ENCODE measurements at regions not wholly inside any gene's neighbourhood (a gene's known extent, or its start where the extent isn't known, plus 50 kb on each side); places are given as distances from the start of the nearest gene placed in this dataset.

DNA sequence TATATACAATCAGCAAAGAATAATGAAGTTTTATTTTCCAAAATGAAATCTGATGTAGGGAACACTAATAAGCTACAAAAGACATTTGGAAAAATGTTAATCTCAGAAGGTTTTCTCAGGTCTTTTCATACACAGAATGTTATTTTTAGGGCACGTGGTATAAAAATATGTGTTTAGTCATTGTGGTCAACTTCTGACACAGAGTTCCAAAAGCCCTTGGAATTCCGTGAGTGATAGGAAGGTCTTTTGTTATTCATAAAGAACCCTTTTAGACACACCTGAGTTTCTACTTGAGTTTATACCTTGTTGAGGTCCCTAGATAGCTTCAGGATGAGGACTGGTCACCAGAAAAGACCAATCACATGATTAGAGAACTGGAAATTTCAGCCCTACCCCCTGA, 277.6 kb upstream of the NCAM2 start:
- DNase-seq, result no peak

DNA sequence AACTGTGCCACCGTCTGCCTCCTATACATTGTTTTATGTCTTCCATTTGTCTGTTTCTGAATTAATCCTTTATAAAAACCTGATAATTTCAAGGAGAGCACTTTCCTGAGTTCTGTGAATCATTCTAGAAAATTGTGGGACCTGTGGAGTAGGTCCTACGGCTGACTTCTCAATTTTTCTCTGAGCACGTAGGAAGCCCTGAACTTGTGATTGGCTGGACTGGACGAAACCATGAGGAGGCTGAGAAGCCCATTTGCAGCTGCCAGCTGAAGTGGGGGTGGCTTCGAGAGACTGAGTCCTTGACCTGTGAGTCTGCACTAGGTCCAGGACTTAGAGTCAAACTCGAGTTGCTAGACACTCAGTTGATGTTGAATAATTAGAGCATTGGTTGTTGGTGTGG, 277.1 kb upstream of the NCAM2 start:
- no peak for DNase-seq

DNA sequence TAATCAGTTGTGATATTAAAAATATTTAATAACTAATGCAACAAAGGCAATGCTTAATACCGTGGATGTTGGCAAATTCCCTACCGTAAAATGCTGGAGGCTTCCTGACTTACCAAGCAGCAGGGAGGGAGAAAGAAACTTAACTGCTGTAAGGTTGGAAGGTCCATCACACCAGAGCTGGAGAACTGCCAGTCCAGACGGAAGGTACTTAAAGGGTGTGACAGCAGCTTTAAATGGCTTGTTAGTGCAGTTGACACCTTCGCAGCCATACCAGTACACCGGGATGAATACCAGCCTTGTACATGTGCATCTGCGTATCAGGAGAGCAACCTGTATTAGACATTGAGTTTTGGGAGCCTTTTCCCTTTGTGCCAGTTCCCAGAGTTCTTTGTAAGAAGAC, 269.5 kb upstream of the NCAM2 start:
- no peak for DNase-seq

DNA sequence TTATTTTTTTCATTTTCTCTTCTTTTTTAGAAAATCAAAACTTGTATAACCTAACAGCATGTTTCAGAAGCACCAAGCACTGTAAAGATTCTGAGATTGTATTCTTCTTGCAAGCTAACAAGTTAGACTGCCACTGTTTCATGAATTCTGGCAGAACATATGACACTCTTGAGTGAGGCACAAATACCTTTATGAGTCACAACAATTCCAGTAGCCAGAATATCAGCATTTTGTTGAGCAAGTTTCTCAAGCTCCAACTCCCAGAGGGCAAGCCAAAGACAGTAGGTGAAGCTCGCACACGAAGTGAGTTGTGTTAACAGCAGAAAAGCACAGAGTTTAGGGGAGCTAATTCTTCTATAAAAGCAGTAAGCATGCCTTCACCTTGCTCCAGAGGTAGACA, 268.8 kb upstream of the NCAM2 start:
- no peak for DNase-seq

DNA sequence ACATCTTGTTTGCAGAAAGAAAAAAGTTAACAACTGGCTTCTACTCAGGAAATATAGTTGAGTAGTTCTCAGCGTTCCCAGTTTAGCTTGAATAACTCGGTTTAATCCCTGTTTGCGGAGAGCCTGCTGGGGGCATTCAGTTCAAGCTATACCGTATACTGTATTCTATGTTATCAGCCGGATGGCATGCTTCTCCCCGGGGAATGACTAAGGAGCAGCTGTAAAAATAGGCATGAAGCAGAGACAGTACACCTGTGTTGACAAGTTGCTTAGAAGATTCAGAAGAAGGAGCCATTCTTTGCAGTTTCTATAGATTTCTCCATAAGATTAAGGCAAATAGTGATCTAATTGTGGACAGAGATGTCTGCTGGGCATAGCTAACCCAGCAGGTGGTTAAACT, 267.8 kb upstream of the NCAM2 start:
- DNase-seq, result no peak

DNA sequence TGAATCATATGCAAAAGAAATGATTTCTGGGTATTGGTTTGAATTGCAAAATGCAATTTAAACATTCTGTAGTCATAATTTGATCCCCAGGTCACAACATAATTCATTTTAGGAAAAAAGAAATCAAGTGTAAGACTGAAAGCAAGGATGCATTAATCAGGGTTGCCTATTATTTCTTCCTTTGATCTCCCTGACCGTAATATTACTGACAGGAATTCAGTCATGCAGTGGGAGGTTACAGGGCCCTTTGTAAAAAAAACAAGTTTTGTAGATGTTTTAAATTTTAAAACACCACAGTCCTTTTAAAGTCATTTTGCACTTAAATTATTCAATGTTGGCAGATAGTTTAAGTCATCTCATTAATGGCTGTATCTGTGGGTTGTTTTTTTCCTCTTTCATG, 263.0 kb upstream of the NCAM2 start:
- DNase-seq, result no peak

DNA sequence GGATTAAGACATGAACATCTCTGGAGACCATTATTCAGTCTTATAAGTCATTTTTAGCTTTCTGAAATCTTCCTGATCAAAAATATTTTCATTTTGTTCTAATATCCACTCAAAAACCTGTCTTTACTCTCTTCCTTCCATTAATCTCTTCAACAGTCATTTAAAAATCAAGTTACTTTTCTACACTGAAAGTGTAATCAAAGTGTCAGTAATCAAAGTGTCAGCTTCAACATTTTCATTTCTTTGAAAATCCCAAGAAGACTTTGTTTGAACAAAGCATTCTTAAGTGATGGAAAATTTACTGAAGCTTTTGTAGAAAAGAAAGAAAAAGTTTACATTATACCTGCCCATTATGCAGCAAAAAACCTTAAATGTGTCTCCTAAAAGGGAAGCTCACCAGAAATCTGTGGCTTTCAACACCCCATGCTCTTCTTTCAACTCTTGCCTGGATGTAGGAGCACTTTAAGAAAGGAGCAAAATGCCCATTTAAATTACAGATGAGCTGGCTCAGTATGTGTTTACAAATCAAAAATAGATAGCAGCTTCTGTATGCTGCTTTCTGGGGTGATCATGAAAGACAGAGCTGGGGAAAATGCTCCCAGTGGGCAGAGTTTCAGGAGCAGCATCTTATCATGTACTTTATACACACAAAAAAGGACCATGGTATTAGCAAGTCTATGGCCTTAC, 260.8 kb upstream of the NCAM2 start:
- no peak for DNase-seq

DNA sequence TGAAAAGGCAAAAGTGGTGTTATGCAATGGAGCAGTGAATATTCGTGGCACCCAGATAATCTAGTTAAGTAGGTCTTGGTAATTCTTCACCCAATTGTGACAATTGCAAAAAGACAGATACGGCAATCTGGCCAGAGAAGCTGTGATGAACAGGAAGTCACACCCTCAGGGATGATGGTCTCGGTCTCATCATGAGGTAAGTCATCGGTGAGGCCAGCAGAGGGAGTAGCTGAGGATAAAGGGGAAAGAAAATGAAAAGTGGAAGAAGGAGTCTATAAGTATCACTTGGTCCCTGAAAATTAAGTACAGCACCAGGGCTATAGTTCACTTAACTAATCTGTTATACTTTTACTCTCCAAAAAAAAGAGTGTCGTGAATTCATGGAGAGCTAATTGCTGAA, 258.8 kb upstream of the NCAM2 start:
- DNase-seq, result peak in 1 of 2 experiments; percentile 17

DNA sequence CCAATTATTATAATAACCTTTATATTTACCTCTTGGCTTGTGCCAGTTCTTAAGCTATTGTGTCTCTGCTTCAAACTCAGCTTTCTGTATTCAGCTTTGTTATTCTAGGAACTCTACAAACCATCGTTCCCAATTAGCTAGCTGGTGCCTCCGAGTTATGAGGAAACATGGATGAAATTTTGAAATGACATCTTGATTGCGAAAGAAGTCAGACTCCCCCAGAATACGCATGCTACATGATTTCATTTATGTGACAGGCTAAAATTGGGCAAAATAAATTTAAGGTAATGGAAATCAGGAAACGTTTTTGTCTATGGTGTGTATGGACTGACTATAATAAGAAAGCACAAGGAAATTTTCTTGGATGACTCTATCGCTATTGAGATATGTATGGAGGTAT, 256.8 kb upstream of the NCAM2 start:
- DNase-seq, result no peak

DNA sequence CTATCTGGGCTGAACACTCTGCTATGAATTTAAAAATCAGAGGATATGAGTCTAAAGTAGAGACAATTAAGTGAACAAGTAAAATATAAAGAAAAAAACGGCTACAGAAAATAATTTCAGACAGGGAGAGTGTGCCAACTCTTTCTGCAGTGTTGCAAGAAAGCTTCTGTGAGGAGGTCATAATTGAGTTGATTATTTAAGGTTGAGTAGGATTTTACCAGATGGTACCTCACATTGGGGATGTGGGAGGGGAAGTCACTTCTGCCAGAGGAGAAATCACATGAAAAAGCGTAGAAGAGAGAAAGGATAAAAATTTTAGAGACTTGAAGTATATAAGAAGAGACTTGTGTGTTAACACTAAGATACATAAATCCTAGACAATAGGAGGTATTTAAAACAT, 238.0 kb upstream of the NCAM2 start:
- DNase-seq, result no peak

DNA sequence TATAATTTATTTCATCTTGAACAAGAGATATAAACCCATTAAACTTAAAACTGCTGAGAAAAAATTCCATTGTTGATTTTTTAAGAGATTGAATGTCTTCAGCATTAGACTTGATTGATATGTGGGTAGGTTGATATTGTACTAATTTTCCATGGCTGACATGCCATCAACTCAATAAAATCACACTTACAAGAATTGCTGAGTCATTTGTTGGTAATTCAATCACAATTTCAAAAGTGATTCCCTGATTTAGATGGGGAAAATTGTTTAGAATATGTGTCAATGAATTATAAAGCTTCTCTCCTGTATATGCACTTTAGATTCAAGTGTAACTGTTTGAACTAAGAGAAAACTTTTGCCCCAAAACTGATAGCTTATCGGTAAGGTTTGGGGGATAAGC, 223.5 kb upstream of the NCAM2 start:
- no peak for DNase-seq

DNA sequence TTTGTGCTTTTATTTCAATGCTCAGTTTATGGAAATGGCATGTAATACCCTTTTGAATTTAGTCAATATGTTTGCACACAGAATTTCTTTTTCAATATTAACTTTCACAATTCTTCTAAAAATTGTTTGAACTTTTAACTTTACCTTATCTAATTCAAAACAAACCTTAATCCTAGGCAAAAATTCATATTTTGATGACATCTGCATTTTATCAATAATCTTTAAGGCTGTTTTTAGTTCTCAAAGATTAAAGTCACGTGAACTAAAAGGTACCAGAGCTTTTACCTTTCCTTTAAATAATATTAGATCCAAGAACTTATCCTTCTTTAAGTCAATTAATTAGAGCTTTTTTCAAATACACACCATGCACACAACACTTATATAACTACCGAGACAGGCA, 218.9 kb upstream of the NCAM2 start:
- no peak for DNase-seq

DNA sequence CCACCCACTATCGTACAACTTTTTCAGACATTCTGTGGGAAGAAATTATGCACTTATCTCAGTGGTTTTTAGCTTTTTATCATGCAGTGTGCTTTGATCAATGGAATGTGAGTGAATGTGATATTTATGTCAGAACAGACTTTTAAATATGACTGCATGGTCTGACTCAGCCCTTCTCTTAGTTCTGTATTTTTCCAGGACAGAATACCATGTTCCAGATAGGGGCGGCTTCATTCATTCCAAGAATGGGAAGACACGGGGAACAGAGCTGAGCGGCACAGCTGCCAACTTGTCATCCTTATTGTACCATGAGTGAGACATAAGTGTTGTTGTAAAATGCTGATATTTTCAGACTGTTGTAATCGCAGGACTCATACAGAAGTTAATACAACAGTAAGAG, 214.6 kb upstream of the NCAM2 start:
- DNase-seq, result no peak

DNA sequence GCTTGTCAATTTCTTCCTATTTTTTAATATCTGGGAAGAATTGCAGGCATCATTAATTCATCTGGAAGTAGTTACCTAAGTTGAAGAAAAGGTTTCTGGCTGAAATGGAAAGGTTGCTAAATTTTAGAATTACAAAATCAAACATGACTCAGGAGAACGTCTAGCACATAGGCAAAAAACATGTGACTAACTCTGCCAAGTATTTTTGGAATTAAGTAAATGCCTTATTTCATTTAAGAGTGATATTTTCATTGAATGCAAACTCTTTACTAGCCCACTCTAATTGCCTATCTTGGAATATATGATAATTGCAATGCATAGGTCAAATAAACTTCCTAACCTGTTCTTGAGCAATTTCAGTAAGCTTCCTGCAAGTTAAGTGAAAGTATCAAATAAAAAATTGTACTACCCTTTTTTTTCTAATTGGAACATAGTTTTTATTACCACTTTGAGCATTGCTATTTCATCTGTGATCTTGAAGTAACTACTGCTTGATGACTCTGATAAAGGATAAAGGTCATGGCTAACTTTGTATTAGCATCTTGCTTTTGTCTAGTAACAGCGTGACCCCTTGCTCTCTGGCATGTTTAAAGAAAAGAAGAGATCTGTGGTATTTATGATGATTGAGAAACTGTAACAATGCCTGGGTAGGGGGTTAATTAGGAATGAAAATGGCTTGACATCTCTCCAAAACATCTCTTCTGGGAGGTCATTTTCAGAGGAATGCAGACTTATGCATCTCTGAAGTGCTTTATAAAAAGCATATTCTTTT, 208.3 kb upstream of the NCAM2 start:
- DNase-seq, result peak in 1 of 2 experiments; percentile 48

DNA sequence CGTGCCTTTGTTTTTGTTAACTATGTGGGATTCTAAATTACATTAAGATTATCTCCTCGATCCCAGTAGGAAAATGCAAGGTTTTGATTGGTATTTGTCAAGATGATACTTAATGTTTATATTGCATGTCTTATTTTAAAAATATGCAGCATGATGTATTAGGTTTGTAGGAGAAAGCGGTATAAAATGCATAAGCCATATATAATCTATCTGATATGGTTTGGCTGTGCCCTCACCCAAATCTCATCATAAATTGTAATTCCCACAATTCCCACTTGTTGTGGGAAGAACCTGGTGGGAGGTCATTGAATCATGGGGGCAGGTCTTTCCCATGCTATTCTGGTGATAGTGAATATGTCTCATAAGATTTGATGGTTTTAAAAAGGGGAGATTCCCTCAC, 198.1 kb upstream of the NCAM2 start:
- no peak for DNase-seq

DNA sequence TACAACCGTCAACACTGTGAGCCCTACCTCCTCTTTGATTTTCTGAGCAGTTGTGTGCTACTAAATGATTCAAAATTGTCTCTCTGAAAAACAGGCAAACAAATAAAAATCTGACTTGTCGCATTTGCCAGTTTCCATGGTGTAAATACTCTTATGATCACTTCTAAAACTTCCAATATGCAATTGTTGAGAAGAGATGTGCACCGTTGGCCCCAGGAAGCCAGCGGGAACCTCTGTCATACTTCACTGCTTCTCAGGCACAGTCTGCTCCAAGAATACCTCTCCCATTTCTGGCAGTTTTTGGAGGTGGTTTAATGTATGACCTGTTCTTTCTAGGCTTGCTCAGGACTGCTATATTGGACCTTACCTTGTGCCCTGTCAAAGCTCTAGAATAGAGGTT, 196.0 kb upstream of the NCAM2 start:
- DNase-seq, result no peak

DNA sequence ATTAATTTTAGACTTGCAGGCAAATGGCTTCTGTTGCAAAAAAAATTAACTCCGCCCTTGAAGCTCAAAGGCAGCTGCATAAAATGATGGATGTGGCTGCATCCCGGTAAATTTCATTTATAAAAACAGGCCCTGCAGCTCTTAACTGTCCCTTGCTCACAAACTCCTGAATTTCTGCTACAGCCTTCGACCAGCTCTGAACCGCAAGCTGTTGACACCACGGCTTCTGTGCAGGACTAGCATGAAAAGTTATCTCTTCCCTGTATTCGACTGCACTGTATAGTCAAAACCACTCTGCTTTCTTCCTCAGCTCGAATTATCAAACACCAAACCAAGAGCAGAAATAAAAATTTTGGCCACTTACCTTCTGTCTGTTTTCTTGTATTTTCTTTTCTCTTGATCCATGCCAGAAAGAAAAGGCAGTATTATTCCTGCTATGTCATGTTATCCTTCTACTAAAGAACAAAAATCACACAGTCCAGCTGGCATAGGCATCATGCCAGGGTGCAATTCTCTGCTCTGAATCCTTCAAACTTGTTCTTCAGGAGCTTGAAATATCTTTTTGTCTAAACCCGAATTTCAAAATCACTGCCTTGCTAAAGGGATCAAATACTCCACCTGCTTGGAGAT, 195.5 kb upstream of the NCAM2 start:
- no peak for DNase-seq

DNA sequence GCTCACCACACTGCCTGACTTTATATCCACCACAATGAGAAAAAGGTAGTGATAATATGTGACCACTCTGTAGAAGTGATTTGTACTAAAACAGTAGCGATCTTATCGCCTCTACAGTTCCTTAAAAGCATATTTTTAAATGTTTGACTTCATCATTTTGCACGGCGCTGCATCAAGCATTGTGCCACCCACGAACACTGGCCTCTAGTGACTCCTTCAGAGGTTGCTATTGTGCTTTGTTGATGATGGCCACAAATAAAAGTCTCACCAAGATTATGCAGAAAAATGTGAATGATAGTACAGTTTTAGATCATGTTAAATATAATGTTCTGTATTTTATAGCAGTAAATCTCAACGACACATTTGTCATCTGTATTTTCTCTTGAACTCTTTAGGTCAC, 186.5 kb upstream of the NCAM2 start:
- DNase-seq, result no peak

DNA sequence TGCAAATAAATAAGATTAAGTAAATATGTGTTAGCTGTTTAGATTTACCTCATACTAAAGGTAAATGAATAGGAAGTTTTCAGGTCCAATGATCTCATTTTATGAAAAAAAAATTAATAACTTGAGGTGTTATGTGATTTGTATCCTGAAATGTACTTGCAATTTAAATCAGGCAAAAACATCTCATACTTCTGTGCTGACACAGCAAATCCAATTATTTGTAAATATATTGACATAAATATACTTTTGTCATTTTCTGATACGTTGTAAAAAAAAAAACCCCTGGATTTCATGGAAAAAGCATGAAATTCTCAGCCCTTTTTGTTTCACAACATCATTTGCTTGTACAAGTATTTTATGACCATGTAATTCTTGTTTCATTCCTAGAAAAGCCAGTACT, 184.1 kb upstream of the NCAM2 start:
- no peak for DNase-seq

DNA sequence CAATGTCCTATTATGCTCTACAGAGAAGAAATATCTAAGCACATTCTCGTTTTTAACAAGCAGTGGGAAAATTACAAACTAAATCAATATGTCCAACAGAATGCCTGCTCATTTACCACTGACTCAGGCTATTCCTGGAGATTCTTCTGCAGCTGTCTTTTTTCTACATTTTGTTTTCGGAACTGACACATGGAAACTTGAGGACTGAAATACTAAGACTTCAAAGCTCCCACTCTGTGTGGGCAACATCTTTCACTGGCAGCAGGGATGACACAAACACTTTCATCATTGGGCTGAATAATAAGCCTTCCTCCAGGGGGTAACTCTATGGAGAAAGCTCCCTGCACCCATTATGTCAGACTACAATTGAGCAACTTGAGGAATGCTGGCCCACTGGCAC, 175.5 kb upstream of the NCAM2 start:
- DNase-seq, result no peak

DNA sequence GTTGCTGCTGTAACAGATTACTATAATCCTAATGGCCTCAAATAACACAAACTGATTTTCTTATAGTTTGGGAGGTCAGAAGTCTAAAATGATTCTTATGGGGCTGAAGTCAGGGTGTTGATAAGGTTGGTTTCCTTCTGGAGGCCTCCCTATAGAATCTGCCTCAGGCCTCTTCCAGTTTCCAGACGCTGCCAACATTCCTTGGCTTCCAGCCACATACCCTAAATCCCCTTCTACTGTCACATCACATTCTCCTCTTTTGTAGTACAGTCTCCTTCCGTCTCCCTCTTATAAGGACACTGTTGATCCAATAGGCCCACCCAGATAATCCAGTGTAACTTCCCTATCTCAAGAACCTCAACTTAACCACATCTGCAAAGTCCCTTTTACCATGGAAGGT, 145.3 kb upstream of the NCAM2 start:
- no peak for DNase-seq

DNA sequence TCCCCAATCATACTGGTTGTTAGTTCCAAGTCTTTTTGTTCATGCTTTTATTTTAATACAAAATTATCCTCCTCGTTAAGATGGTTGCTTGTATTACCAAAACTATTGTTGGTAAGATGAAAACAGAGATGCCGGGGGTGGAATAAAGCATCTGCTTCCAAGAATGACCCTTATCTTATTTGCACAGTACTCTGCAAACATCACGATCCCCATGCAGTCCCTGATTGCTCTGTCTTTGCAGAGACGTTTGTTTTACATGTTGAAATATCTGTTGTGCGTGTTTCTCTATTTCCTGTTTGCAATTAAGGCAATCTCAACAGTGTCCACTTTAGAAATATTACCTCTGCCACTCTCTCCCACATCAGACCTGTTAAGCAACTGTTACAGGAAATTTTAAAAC, 141.3 kb upstream of the NCAM2 start:
- DNase-seq, result no peak

DNA sequence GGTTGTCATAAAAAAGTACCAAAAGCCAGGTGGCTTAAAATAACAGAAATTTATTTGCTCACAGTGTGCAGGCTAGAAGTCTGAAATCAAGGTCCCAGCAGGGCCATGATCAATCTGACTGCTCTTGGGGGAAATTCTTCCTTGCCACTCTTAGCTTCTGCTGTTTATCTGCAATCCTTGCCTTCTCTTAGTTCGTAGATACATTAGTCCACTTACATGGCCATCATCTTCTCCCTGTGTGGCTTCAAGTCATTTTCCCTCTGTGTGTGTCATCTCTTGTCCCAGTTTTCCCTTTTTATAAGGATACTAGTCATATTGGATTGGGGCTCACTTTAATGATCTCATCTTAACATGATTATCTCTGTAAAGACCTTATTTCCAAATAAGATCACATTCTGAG, 124.0 kb upstream of the NCAM2 start:
- DNase-seq, result no peak

DNA sequence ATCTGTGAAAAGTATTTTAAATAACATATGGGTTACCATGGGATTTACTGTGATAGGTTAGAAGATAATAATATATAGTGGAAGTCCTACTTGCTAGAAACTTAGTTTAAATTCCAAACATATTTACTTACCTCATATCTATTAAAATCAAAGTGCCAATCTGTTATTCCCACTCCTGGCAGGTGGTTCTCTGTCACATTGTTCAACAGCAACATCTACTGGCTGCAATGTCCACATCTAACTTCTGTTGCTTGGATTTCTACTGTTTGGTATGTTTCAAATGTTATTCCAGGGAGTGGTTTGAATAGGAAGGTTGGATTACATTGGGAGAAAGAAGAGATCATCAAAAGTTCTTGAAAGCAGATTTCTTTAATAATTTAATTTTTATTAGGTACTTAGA, 122.5 kb upstream of the NCAM2 start:
- no peak for DNase-seq

DNA sequence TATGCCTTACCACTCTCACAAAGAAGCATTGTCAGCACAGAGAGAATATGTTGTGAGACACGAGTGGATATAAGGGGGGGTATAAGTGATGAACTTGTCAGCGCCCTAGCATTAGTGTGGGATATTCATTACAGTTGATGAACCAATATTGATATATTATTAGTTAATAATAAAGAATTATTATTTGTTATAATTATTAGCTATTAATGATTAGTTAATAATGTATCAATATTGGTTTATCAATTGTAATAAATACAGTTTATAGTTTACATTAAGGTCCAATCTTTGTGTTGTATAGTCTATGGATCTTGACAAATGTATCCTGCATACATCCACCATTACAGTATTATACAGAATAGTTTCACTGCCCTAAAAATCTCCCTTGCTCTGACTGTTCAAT, 120.2 kb upstream of the NCAM2 start:
- no peak for DNase-seq

Measured in AML-193 (cell line).